ENCODE measurements at regions not wholly inside any gene's neighbourhood (a gene's known extent, or its start where the extent isn't known, plus 50 kb on each side); places are given as distances from the start of the nearest gene placed in this dataset.

DNA sequence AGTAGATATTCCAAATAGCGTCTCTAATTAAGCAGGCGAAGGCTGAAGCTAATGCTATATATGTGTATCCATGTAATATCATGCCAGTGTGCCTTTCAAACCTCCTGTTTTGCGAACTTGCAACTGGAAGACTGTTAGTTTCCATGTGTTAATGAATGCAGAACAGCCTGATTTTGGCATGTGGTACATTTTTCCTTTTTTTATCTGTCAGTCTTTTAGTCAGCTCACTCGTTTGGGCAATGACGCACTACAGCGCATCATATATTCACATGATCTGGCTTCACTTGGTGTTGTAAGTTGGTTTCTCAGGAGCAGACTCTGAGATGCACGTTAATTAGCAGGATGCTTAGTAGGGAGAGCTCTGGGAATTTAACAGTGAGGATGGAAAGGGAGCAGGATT is 210.4 kb upstream of the CA10 start:
- TF ChIP-seq CTCF (IDR thresholded peaks at IDR 0.05; ENCODE audit: low read depth, low read length) (no peak), EZH2phosphoT487 (IDR thresholded peaks at IDR 0.05; ENCODE audit: low read depth) (no peak)
